GM12865 (cell line): ENCODE measurements at regions not wholly inside any gene's neighbourhood (a gene's known extent, or its start where the extent isn't known, plus 50 kb on each side); places are given as distances from the start of the nearest gene placed in this dataset.
"Not testable (repeated sequence)": the region's sequence is repeated elsewhere in the genome, so short reads cannot be mapped to it uniquely, and the experiment has no call there.

ENCODE experiments used
- DNase-seq: peaks from one replicate; pipeline ENCODE4 v3.0.0; 2010; ENCODE audit warnings: low read depth
- H3K4me3 ChIP-seq: 2 replicates; pipeline ENCODE4 v1.5.1; 2011; ENCODE audit warnings: mild to moderate bottlenecking, low read depth, low read length, control low read depth
- TF ChIP-seq, protein P1 (sequence below): IDR thresholded peaks from 2 replicates; pipeline ENCODE4 v1.5.1; 2011; ENCODE audit warnings: low read length, control low read depth, low read depth, inconsistent platforms; ENCODE audit not compliant: insufficient read depth; ENCODE audit errors: missing control alignments

- DNase-seq: no peak
- TF ChIP-seq, protein P1, sequence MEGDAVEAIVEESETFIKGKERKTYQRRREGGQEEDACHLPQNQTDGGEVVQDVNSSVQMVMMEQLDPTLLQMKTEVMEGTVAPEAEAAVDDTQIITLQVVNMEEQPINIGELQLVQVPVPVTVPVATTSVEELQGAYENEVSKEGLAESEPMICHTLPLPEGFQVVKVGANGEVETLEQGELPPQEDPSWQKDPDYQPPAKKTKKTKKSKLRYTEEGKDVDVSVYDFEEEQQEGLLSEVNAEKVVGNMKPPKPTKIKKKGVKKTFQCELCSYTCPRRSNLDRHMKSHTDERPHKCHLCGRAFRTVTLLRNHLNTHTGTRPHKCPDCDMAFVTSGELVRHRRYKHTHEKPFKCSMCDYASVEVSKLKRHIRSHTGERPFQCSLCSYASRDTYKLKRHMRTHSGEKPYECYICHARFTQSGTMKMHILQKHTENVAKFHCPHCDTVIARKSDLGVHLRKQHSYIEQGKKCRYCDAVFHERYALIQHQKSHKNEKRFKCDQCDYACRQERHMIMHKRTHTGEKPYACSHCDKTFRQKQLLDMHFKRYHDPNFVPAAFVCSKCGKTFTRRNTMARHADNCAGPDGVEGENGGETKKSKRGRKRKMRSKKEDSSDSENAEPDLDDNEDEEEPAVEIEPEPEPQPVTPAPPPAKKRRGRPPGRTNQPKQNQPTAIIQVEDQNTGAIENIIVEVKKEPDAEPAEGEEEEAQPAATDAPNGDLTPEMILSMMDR: no peak
- H3K4me3 ChIP-seq: no peak overlapping the region
Measured at GRCh38 chr13:108060111-108060510, 155.2 kb downstream of the LIG4 start.

DNA sequence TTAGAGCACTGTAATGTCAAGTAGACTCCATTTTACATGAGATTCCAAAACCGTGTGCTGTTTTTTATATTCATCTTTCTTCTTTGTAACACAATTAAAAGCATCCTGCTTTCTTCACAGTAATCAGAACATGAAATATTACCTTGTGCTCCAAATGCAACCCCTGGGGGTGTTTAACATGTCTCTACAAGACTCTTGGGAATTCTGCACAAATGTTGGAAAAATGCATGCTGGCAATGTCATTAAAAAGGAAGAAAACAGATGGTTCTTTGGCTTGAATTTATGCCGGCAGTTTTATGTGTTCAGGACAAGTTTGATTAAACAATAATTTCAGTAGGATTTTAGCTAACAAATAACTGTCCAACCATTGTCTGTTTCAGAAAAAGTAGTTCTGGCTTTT lies 159.1 kb downstream of the LIG4 start:
- no peak for DNase-seq
- TF ChIP-seq, protein P1: no peak
- H3K4me3 ChIP-seq: no peak overlapping the region

- no peak overlapping the region for H3K4me3 ChIP-seq
Measured at GRCh38 chr13:108049211-108049610, 166.1 kb downstream of the LIG4 start.

GRCh38 chr13:108044954-108045353 lies 170.4 kb downstream of the LIG4 start:
- DNase-seq: no peak
- TF ChIP-seq, protein P1: no peak

More at GRCh38 chr13:108049211-108049610, 166.1 kb downstream of the LIG4 start:
- TF ChIP-seq, protein P1: no peak
- DNase-seq: no peak

DNA sequence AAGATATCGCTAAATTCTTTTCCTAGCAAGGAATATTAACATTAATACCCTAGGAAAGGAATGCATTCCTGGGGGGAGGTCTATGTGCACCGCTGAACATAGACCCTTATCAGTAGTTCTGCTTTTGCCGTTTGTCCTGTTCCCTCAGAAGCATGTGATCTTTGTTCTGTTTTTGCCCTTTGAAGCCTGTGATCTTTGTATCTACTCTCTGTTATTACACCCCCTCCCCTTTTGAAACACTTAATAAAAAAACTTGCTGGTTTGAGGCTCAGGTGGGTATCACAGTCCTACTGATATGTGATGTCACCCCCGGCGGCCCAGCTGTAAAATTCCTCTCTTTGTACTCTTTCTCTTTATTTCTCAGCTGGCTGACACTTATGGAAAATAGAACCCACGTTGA lies 172.5 kb downstream of the LIG4 start:
- not testable (repeated sequence) for DNase-seq, H3K4me3 ChIP-seq

More at GRCh38 chr13:108044954-108045353, 170.4 kb downstream of the LIG4 start:
- no peak overlapping the region for H3K4me3 ChIP-seq

DNA sequence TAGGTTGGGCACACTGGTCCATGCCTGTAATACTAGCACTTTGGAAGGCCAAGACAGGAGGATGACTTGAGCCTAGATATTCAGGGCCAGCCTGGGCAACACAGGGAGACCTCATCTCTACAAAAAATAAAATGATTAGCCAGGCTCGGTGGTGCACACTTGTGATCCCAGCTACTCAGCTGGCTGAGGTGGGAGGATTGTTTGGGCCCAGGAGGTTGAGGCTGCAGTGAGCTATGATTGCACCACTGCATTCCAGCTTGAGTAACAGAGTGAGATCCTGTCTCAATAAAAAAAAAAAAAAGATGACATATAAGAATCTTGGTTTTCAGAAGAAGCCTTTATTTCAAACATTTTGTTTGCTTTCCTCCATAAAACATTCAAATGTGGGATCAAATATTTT lies 178.0 kb downstream of the LIG4 start:
- DNase-seq: no peak
- H3K4me3 ChIP-seq: no peak overlapping the region
- TF ChIP-seq, protein P1: no peak

DNA sequence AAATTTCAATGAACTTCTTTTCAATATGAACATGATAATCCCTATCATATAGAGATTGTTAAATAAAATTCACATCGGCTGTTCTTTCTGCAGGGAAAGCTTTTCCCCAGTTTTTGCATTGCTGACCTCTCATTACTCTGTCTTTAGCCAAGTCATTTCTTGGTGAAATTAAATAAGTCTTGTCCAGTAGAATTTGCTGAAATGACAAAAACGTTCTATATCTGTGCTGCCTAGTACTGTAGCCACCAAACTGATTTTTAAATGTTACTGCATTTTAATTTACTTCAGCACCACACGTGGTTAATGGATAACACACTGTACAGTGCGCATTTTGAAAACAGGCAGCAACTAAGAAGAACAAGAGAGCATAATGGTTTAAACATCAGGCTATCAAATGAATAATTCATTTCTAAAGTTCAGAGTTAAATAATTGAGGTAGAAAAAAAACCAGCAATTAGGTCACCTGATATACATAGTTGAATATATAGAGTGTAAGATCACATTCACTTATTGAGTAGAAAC lies 178.9 kb downstream of the LIG4 start:
- no peak for DNase-seq

More for the DNA sequence above, 178.9 kb downstream of the LIG4 start:
- H3K4me3 ChIP-seq: no peak overlapping the region
- TF ChIP-seq, protein P1: no peak
